ENCODE measurements at regions not wholly inside any gene's neighbourhood (a gene's known extent, or its start where the extent isn't known, plus 50 kb on each side); places are given as distances from the start of the nearest gene placed in this dataset.

DNA sequence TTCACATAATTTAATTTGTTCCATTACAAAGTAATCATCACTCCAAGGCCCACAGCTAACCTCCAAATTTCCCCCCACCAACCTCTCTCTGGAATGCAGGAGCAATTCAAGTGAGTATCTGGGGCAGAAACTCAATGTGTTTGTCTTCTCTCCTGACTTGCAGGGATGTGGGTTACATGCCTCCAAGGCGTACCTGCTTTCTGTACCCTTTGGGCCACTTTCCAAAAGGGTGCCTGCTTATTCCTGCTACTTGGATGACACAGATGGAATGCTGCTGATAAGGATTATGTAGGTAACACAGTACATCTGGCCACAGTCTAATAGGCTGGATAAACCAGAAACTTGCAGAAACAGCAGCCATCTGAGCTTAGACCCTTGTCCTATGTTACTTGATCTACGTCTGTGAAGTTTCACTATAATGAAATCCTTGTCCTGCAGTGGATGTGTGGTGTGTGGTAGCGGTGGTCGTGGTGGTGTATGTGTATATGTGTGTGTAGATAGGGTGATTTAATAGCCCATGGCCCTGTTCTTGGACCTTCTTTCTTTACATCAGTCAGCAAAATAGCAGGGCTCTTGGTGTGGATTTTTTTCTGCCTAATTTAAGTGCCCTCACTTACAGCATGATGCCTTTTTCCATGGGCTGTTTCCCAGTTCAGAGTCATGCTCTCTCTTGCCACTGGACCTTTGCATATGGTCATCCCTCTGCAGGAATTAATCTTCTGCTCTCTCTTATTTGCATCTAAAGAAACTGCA, 175.9 kb downstream of the ZDHHC21 start:
- DNase-seq = peak; percentile 91

DNA sequence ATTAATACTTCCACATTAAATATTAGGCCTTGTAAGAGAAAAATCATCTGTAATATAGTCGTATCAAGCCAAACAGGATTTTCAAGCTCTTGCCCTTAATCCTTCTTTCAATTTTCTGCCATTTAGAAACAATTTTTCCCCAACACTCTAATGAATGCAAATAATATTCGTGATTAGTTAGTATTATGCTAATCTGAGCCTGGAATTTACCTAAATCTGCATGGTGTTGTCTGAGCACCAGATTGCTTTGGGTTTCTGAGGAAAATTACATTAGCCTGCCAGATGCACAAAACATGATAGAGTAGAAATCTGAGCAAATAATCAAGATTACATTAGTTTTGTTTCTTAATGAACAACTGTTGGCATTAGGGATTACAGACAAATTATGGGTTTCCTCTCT, 176.6 kb downstream of the ZDHHC21 start:
- no peak for DNase-seq

DNA sequence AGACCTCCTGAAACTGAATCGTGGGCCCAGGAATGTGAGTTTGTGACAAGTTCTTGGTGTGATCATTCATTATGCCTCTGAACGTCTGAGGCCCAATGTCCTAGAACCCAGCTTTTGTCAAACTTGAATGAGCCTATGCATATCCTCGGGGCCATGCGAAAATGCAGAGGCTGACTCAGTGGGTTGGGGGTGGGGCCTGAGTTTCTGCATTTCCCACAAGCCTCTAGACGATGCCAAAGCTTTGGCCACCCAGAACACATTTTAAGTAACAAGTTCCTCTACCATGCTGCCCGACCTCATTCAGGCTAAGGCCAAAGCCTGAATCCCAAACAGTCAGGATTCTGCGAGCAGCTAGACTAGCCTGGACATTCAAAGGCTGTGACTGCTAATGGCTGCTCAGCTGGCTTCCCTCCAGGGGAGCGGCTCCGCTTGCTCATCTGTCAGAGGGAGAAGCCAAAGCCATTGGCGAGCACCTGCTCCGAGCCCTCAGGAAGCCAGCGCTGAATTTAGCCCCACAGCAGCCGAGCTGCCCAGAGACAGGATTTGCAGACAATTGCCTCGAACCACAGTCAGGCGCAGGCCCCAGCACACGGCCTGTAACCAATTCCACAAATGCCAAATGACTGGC, 177.5 kb downstream of the ZDHHC21 start:
- DNase-seq = peak; percentile 80

DNA sequence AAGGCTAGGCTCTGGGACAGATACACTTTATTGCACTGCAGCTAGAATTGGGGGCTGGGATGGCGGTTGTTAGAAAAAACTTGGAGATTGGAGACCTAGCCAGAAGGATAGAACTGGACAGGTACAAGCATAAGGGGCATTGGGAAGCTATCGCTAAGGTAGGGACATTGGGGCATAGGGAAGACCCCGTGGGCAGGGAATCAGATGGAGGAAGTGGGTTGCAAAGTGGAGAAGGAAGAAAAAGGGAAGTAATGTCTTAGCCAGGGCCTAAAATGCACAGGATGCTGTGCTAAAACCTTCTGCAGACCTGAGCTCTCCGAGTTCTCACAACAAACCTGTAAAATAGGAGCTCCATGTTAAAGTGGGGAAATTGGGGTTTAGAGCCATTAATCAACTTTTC, 178.2 kb downstream of the ZDHHC21 start:
- DNase-seq = no peak

DNA sequence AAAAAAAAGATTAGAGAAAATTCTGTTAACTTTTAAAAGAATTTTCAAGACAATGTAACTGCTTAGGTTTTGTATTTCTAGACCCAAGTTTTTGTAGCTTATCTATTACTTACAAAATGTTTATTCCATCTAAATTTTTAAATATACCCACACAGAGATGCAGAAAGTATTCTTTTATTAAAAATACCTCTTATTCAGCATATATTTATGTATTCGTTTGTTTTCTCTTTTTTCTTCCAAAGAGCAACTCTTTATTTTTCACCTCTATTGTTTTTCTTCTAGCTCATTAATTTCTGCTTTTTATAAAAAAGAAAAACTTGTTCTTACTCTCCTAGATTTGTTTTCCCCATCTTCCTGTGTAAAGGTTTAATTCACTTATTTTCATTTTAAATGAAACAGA, 180.3 kb downstream of the ZDHHC21 start:
- DNase-seq = no peak

DNA sequence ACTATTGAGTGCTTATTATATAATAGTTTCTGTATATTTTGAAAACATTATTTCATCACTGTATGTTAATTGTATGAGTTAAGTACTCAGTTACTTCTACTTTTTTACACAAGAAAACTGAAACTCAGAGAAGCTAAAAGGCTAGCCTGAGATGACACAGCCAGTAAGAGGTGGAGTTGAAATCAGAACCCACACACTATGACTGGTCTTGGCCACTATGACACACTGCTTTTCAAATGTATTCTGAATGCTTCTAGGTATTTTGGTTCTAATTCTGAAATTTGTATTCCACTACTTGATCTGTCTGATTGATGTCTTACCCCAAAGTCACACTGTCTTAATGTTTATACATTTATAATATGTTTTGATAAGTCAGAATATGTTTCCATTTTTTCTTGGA, 181.8 kb downstream of the ZDHHC21 start:
- DNase-seq = no peak

DNA sequence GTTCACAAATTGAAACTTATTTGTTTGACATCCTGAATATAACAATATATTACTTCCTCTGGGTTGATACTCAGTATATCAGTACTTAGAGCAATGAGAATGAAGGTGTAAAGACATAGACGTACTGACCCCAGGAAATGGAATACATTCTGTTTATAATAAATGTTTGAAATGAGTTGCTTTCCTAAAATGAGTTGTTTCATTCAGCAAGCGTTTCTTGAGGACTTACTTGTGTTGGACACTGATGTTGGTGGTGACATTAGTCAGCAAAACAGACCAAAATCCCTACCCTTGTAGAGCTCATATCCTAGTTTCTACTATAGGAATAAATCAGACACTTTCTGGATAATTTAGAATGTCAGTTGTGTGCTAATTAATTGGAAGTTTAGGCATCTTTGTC, 184.3 kb downstream of the ZDHHC21 start:
- DNase-seq = no peak

DNA sequence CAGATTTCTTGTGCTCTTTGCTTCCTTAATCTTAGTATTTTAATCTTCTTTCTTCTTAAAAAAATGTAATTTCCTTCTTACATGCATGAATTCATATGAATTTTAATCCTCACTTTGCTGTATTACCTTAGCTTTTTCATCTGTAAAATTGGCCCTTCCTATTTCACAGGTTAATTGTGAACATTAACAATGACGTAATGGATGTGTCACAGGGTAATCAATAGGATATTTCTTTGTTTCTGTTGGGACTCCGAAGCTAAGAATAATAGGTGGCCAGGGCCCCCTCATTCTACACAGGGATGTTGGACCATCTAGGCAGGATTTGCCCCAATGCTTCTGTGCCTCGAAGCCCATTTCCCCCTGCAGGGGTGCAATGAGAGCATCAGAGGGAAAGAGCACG, 187.4 kb upstream of the NFIB start:
- no peak for DNase-seq

DNA sequence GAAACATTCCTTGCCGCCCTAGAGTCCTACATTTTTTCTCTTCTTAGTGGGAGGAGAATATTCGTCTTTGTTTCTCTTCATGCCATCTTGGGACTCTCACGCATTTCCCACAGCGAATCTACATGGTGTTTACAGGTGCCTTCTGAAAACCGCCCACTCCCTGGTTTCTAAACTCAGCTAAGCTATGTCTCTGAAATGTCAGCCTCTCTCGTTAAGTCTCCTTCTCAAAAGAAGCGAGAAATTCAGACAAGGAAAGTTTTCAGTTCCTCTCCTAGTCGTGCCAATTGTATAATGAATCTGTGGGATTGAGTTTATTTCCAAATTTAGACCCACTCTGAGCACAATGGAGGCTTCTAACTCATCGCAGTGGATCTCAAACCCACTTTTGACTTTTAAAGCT, 186.8 kb upstream of the NFIB start:
- no peak for DNase-seq

DNA sequence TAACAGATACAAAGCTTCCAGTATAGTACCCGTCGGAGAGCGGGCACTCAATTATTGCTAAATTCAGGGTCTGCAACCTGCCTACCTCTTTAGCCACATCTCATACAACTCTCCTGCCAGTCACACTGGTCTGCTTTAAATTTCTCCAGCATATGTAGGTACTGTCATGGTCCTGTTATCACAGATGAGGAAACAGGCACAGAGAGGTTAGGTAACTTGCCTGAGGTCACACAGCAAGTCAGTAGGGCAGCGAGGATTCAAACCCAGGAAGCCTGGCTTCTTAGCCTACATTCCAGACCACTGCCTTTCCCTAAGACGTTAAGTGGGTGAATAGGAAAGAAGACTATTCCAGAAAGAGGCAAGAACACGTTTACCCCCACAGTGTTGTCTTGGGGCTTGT, 186.0 kb upstream of the NFIB start:
- DNase-seq = no peak

DNA sequence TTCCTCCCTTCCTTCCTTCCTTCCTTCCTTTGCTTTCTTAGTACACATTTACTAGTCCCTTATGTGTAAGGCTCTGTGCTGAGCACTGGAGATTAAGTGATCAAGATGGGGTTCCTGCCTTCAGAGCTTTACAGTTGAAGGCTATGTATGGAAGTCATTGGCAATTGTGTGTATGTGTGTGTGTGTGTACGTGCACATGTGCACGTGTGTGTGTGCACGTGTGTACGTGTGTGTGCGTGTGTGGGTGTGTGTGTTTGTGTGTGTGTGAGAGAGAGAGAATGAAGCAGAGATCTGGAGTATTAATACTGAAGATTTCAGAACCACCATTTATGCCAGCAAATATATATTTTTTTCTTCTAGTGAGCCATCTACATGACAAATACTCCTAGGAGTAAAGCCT, 184.9 kb upstream of the NFIB start:
- DNase-seq = no peak

DNA sequence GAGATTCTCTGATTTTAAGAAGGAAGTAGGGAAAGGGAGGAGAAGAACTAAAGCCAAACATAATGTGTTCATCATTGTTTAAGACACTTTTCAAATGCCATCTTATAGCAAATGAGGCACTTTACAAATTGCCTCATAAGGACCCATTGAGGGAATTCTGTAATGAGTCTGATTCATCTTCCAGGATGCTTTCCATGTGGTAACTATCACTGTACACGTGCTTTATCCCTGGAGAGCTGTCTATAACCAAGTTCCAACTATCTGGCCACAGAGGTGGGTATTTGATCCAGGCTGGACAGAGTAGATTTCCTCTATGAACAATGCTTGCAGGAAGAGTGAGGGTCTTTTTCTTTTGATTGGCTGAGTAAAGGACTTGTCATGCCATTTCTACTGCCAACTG, 183.5 kb upstream of the NFIB start:
- DNase-seq = no peak

DNA sequence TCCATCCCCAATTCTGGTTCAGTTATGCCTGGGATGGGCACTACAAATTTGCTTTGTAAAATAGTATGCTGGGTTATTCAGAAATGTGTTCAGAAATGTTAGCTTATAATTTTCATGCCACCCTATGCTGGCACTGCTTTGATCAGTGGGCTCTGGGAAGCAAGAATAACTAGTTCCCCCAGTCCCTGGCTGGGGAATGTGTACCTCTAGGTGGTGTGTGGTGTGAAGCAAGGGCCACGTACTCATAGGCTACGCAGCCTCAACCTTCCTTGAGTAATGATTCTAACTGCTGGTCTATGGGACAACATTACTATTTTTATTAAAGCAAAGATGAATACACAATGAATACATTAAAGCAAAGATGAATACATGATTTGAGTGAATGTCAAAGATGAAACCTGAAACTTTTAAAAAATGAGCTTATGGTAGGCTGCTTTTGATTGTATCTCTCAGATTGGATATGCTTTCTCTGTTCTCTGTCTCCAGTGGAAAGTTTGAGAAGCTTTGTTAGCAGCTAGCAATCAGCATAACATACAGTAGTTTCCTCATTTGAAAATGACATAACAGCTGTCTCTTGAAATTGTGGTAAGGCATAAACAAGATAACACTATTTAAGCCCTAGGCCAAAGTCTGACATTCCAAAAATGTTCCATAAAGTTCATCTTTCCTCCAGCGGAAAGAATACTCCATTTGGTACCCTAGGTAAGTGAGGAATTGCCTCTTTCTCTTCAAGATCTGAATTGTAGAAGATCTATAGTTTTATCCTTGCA, 174.7 kb upstream of the NFIB start:
- no peak for DNase-seq

DNA sequence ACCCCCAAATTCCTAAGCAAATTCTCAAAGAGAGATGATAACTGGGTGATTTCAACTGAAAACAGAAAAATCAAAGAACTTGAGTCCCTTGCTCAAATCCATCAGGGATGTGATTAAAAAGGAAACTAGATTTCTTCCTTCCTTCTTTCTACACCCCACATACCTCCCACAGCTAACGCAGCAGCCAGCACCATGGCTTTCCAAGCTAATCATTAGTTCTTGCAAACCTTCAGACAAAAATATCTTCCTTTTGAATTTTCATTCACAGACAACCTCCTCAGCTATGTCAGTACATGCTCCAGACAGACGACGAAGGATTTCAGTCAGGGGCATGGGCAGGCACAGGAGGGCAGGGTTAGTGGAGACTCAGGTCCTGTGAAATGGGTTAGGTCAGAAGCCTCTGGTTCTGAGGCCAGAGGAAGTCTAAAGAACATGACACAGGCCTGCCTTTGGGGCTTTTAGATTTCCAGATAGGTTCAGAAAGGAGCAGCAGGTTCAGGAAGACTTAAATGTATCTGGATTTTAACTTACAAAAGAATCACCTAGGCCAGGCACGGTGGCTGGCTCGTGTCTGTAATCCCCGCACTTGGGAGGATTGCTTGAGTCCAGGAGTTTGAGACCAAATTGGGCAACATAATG, 173.7 kb upstream of the NFIB start:
- no peak for DNase-seq

DNA sequence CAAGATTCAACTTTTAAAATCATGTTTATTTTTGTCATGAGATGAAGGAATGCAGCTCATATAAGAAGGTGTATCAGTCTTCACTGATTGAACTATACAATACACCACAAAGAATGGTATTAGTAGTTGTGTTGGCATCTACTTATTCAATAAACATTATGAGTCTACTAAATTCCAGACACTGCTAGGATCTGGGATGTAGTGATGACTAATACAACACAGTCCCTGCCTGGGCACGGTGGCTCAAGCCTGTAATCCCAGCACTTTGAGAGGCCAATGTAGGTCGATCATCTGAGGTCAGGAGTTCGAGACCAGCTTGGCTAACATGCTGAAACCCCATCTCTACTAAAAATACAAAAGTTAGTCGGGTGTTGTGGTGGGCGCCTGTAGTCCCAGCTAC, 171.4 kb upstream of the NFIB start:
- DNase-seq = no peak

DNA sequence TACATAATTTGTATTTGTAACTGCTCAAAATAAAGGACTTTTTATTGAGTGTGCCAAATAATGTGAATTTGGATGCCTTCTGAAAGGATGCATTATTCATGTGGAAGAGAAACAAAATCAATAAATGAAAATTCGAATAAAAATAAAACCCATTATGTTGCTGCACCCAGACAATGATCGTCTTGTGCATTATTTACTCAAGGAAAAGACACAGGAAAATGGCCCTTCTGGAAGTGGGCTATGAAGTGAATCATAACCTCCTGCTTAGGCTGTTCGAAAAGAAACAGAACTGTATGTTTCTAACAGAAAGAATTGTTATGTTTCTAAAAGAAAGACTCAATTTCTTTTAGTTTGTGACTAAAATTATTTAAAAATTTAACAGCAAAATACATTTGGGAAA, 168.9 kb upstream of the NFIB start:
- DNase-seq = no peak

DNA sequence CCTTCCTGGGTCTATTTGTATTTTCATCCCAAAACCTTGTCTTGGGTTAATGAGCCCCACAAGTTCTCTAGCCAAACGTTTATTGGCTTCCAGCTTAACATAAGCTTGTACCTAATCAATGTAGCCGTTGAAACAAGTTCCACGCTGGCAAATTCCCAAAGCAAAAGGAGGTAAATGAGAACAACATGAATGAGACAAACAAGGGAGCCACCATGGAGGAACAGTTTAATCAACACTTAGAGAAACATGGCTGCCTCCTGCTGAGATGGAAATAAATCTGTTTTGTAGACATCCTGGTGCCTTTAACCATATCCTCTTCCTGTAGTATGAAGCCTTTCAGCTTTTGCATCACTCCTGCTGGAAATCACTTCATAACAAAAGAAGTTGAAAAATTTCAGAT, 166.6 kb upstream of the NFIB start:
- DNase-seq = no peak

DNA sequence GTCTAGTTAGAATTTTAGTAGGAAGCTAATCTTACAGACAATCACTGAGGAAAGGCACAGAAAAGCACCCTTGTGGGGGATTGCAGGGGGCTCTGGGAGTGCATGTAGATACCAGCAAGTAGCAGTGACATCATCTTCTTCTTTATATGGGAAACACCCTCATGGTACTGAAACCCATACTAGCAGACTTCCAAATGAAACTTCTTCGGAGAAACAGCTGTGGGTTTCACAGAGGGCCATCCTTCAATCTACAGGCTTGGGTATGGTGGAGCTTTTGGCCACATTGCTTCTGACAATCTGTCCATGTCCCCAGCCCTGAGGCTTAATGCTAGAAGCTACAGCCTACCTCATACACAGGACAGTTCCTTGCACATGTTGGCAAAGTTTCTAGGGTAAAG, 165.2 kb upstream of the NFIB start:
- DNase-seq = no peak

DNA sequence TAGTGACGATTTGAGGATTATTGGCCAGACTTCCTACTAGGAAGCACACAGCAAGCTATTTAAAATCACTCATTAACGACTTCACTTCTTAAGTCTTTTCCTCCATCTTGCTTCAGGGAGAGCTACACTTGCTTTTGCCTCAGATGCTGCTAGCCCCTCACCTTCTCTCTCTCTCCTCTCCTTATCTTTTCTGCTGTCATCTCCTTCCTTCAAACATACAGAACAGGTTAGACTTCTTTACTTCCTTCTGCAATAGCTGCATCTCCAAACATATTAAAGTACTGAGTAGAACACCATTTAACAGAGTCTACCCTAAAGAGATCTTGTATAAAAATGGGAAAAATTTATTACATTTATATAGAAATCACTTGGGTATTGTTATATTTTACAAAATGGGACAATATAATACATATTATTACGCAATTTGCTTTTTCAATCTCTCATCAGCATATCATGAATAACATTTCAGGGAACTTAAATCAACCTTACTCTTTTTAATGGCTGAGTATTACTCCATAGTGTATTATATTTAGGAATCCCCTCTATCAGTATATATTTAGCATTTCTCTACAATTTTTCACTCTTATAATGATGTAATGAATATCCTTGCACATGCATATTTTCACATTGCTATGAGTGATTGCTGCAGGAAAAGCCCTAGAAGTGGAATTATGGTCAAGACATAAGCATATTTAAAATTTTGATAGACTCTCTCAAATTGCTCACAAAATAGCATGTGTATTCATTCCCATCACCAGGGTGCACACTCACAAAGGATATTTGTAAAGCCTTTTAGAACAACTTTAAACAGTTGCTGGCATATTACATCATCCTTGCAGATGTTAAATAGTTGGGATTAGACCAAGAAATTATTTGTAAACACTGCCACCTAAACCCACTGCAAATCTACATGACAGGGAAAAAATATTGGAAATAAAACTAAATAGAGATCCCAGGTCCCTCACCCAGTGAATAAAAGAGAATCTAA, 164.5 kb upstream of the NFIB start:
- DNase-seq = no peak

DNA sequence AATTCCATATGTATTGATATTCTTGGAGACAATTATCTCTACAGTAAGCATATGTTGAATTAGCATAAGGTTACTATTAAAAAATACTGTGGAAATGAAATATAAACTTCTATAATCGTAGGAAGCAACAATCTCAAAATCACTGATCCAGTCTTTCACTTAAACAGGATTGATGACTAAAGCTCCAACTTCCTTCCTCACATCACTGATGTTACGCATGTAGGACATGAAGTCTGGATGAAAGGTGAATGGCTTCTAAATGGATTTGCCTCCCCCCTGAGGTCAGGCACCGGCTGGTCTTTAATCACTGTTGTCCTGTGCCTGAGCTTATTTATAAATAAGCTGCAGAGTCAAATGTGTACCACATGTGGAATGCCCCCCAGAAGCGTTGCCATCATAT, 157.1 kb upstream of the NFIB start:
- peak; percentile 67 for DNase-seq

DNA sequence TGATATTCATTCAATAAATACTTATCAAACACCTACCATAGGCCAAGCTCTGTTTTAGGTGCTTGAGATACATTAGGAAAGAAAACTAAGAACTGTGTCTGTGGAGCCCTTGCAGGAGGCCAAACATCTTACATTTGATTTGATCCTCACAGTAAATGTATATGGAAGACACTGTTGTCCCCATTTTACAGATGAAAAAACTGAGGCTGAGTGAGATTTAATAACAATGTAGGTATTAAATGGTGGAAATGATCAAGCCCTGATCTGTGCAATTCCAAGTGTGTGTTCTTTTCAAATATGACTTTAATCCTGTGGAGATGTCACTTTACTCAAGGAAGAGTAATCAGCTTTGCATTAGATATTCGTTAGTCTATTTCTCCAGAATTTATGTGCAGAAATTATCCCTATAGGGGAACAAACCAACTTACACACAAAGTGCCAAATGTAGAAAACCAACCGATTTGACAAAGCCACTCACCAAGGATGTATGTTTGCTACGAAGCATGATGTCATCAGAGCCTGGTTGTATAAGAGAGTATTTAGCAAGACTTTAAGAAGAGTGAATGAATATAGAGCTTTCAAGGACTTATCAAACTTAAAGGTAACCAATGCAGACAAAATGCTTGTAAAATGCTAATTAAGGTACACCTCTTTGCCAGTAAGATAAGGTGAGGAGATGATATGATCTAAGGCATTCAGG, 153.9 kb upstream of the NFIB start:
- DNase-seq = peak; percentile 42

DNA sequence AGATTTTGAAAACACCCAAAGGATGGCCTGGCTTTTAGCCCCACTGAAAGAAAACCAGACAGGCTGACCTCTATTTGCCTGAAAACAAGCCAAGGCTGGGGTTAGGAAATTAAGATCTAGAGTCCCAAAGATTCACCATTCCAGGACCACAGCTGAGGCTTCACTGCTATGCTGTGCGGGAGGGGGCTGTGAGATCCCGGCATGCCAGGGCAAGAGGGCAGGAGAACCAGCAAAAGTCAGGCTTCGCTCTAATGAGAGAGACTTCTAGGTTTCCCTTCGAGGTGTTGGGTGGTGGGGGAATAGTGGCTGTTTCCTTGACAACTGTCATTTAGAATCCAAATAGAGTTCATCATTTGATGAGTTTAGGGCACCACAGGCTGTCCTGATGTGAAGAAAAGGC, 152.9 kb upstream of the NFIB start:
- DNase-seq = no peak
